HG03460 (cell line): ENCODE measurements at regions not wholly inside any gene's neighbourhood (a gene's known extent, or its start where the extent isn't known, plus 50 kb on each side); places are given as distances from the start of the nearest gene placed in this dataset.

Experiments
- ATAC-seq: cut with Tn5 transposase; IDR thresholded peaks from one replicate; pipeline ENCODE4 v1.9.1; 2021; ENCODE audit not compliant: unreplicated experiment

DNA sequence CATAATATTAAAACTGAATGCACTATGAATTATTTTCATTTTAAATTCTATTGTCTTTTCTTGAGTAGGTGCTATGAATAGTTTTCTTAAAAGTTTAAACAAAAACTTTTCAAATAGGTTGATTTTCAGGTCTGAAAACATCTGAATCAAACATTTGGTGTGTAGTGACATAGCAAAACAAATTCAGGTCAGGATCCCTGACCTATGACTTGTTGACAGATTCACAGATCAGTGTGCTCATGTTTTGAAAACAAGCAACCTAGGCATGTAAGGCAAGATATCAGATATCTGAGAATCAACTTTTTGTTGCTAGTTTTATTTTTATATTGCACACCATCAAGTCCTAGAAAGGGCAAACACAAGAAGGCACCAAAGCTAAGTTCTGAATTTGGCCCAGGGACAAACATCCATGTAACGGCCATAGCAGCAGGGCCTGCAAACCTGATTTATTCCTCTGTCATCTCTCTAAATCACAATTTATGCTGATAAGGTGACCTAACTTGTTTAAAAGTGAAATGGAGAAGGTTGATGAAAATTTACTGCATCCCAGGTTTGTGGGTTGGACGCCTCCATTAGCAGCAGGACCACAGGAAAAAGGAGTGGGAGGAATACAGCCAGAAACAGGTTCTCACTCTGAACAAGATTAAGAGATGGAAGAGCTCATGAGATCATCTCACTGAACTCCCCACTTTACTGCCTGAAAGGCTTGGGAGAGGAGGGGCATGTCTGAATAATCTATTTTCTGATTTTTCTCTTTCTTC, 337.7 kb downstream of the KCNRG start:
- ATAC-seq: no peak

DNA sequence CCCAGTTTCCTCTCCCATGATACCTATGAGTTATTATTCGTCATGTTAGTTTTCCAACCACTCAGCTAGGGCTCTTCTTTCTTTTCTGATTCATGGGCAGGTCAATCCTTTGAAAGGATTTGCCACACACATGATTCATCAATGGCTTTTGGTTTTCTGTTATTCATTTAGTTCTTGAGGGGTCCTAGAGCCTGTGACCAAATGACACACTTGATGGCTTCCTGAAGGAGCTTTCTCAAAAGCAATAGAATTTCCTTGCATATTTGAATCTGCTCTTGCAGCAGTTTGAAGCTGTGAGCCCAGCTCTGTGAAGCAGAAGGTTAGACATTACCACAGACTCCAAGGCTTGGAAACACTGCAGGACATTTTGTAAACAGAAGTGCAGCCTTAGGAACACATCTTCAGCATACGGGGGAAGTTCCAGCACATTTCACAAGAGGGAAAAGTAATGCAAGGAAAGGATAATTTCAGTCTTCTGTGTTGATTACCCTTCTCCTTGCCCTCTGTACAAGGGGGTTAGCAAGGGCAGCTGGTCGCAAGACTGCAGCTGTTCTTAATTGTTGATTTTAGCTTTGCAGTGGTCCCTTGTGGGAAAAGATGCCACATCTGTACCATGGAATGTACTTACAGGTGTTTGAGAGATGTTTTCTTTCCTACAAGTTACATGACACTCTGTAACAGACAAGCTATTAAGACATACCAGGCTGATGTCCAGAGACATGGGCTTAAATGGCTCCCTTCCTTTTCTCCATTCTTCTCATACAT, 338.6 kb downstream of the KCNRG start:
- no peak for ATAC-seq

DNA sequence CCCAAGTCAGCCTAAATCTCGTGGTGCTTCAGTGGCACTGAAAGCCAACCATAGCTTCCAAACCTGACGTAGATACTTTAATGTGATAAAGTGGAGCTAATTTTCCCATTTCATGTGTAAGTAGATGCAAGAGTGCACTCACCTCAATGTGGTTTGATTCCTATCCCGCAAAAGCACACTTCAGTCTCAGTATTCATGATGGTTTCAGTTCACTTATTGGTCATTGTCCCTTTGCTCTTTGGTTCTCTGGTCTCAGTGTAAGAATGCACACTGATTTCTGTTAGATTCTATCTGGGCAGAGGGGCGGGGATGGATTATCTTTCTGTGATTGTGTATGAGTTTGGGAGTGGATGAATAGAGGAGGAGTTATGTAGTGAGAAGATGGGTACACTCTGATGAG, 340.6 kb downstream of the KCNRG start:
- ATAC-seq: no peak

DNA sequence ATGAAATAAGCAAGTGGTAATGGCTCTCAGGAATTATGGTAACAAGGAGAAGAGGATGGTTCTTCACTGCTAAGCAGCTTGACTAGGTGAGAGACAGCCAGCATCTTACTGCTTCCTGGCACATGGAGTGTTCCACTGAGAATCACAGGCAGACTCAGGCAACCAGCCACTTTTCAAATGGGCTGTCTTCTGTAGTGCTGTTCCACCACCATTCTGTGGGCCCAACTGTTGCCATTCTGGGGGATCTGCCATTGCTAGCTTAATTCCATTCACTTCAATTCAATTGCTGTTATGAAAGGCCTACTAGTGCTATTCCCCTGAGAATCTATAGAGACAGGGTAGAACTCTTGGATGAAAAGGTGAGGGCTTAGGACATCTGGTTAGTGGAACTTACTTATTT, 341.9 kb downstream of the KCNRG start:
- no peak for ATAC-seq

DNA sequence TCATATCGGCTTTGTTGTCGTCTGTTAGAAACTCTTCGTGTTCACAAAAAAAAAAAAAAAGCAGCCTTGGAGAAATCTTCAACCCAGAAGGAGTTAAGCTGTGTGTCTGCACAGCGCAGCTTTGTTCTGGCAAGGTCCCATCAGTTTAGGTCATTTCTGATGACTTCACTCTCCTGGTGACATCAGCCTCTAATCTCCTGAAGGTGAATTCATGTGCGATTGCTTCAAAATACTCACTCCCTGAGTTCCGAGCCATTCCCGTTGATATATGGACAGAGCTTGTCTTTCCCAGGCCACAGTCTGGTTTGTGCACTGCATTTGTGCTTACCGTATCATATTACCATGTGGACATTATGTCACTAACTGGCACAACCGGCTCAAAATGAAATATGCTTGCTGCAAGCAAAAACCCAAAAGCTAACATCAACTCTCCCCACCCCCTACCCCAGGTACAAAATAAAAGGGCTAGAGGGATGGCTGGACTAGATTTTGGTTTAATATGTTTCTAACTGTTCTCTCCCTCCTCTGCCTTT, 342.4 kb downstream of the KCNRG start:
- ATAC-seq: no peak

DNA sequence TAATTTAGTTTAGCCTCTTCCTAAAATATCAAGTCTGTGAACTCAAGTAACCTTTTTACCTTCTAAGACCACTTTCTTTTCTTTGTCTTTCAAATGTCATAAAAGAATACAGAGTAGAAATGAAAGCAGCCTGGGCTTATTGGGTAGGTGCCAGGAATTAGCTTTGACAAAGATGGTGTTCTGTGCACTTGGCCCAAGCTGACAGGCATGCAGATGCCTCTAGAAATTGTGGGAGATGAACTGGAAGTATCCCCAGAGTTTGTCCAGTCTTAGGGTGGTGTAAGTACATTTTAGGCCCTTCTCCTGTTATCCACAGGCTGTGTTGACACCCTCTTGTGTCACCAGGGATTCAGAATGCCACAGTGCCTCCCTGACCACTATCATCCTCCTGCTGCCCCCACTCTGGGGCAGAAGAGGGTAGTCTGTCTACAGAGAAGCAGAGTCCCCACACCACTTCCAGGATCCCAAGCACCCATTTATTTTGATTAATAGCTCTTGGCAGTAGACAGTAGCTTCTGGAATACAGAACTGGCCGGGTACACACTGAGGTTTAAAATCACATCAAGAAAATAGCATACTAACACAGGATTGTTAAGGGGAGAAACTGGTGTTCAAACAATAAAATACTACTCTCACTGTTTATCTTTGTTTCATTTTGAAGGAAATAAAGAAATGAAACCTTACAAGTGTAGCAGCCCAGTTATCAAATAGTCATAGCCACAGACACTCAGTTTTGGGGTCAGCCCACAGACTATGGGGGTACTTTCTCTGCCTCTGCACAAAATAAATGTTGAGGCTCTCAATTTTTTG, 343.2 kb downstream of the KCNRG start:
- no peak for ATAC-seq

DNA sequence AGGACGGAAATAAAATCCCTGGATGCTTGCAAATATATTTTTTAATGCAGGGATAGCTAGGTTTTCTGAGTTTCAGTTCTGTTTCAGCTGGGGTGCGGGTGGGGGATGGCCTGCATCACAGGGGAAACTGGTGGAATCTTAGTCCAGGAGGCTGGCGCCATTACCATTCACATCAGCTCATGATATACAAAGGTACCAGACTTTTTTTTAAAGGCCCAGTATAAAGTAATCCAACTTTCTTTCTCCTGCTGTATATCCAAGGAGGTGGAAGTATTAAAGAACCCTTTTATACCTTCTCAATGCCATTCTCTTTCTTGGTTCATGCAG, 343.8 kb downstream of the KCNRG start:
- ATAC-seq: no peak

DNA sequence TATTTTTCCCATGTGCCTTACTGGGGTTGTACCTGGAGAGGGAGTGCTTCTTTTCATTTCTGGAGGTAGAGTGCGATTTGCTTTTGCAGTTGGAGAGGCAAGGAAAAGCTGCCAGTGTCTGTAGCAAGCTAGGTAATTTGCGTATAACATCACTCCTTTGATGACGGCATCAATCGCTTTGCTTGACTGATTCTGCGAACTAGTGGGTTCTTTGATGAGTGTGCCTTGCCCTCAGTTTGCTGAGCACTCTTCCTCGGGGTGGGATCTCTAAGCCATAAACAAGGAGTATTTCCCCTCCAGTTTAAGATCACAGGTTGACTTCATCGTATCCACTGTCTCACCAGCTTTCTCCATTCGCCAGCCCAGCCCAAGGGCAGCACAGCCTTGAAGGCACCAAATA, 344.5 kb downstream of the KCNRG start:
- no peak for ATAC-seq

DNA sequence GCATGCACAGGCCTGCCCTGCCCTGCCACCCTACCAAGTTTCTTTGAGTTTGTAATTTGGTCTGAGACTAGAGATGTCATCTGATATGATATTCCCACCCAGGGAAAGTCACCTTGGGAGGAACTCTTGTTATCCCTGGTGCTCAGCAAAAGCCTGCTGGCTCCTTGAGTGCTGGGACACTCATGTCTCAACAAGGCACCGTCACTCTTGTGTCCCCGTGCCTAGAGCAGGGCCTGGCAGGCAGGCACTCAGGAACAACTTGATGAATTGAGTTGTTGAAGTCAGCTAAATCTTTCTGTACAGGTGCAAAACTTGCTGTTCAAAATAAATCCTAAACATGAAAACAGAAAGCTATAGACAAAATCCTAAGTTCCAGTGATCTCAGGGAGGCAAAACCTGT, 345.4 kb downstream of the KCNRG start:
- no peak for ATAC-seq

DNA sequence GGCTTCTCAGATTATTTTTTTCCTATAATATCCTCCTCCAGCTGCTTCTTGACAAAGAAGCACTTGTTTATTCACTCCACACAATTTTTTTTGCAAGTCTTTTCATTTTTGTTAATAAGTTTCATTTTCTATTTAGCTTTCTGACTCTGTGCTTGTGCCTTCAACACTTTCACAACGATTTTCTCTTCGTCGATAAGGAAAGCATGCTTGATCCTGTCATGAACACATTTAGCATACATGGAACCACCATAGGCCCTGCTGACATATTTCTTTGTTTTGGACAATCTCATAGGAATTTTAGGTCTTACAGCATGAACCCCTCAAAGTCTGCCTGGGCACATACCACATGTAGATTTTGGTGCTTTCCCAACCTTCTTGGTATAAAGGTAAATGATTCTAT, 346.0 kb downstream of the KCNRG start:
- no peak for ATAC-seq

DNA sequence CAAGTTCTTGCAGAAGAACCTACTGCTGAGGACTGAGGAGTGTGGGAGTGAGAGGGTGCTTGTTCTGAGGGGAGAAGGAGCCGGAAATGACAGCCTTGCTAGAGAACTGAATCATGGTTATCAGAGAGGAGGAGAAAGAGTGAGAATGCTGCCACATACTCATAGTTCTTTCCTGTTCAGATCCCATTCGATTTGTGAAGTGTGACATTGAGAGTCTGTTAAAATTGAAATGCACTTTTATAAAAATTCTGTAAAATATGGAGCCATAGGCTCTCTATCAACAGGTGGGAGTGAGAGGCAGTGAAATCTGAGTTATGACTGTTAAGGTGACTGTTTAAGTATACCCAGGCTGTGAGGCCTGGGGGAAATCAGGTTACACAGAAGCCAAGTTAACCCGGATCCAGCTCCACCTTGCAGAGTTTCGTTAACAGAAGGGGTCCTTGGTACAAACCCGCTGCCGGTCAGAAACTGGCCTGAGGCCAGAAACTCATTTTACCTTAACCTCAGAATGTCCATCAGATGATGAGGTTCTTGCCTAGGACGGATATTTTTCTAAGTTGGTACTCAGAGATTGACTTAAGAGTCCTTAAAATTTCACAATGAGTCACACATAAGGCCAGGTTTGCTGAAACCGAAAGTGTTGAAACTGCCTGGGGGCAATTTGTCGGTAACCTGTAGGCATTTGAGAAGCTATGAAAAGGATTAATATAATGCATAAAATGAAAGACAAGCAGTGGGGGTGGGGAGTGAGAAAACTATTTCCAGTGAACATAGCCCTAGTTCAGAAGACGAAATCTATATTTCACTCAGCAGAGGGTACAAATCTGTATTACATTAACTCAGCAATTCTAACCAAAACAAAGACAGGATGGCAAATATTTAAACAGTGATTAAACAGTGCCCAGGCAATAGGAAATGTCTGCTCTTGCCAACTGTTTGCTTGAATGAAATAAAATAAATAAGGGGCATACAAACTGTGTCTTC, 350.5 kb downstream of the KCNRG start:
- ATAC-seq: peak; percentile 60

DNA sequence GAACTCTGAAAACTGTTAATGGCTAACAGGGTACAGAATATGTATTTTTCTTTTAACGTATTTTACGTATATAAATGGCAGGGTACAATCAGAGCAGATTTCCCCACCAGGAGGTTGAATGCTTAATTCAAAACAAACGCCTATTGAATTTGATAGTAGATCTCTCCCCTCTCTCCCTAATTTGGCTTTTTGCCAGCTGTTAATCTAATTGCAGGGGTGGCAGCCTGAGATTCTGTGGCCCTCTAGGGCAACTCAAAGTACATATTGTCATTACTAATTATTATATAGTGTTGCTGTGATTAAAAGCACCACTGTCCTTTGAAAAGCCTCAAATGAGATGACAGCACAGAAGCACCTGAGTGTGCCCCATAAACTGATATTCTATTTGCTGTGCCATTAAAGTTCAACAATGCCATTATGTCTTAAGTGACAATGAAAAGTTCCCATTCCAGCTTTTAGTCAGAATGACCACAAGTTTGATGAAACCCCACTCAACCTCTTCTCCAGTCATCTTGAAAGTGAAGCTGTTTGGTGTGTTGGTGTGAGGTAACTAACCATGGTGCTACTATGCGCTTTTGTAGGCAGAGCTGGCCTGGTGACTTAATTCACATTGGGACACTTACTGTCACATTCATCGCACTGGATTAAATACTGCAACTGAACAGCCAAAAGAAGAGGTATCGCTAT, 351.4 kb downstream of the KCNRG start:
- ATAC-seq: peak; percentile 46

DNA sequence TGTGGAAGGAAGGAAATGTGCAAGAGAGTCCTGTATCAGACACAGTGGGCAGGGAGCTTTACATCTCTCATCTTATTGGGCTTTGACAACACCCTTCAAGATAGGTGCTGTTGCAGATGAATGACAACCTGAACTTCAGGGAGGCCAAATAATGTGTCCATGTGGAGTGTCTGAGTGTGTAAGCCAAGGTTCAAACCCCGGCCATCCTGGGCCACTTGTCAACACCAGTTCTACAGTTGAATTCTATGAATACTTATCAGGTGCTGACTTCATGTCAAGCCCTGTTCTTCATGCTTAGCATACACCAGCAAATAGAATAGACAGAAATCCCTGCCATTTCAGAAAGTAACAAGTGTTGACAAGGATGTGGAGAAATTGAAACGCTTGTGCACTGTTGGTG, 354.4 kb downstream of the KCNRG start:
- ATAC-seq: no peak

DNA sequence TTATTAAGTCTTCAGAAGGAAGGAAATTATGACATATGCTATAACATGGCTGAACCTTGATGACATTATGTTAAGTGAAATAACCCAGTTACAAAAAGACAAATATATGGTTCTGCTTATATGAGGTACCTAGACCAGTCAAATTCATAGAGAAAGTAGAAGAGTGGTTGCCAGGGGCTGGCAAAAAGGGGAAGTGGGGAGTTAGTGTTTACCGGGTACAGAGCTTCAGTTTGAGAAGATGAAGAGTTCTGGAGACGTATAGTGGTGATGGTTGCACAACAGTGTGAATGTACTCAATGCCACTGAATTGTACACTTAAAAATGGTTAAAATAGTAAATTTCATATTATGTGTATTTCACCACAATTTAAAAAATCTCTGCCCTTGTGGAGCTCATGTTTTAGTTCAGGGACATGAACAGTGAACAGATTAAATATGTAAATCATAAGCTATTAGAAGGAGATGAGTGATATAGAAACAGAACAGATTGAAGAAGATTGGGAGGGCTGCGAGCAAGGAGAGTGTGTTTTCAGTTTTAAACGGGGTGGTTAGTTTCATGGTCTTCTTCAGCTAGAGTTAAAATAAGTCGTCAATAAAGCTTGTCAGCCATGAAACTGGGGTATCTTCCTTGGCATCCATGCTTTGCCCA, 355.2 kb downstream of the KCNRG start:
- ATAC-seq: peak; percentile 48

DNA sequence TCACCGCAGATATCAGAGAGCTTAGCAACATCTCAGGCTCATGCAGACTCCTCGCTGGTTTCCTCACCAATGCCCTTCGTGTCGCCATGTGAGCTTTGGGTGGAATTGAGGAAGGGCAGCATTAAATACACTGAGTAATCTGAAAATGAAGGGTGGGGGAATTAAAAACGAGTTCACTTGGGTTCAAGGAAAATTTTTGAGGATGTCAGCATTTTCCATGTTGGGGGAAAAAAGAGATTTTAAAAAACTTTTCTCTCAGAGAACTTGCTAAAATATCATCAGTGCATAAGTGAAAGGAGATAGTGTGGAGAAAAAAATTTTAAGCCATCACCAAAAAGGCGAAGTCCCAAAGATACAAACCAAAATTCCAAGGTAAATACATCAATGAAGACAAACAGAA, 359.3 kb downstream of the KCNRG start:
- ATAC-seq: no peak

DNA sequence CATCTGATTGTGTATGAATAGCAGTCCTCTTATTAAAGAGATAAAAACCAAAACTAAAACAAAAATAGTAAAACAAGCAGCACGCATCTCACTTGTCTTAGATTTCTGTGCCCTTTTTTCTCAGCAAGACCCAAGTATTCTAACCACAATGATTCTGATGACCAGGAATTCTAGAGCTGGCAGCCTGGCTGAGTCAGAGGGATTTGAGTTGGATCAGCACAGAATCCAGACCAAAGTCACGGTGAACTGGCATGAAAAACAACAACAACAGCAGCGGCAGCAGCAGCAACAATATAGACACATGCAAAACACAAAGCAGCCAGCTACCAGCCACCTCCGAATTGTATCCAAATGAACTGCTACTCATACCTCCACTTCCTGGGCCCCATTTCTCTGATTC, 360.5 kb downstream of the KCNRG start:
- ATAC-seq: no peak

DNA sequence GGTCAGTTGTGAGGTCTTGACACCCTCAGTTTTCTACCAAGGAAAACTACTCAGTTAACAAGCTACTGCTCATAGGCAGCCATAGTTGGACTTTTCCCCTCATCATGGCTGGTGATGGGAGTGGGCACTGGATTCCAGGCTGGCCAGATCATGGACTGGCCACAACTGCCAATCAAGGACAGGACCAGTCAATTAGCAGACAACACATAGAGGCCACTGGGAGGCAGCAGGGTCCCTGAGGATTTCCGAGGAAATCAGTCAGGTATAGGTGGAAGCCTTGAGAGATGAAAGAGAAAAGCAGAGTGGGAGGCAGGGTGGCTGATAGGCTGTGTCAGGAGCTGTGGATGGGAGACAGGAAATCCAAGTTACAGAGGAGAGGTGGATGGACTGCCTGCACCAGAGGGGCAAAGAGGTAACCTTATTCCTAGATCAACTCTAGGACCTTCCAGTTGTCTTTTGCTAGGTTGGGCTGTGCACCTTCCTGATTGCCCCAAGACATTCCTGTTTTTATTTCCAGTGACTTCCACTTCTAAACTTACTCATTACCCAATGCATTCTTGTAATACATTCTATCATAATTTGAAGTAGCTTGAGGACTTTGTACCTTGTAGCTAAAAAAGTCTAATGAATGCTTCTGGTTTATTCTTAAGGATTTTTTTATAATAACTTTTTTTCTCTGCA, 361.8 kb downstream of the KCNRG start:
- no peak for ATAC-seq

DNA sequence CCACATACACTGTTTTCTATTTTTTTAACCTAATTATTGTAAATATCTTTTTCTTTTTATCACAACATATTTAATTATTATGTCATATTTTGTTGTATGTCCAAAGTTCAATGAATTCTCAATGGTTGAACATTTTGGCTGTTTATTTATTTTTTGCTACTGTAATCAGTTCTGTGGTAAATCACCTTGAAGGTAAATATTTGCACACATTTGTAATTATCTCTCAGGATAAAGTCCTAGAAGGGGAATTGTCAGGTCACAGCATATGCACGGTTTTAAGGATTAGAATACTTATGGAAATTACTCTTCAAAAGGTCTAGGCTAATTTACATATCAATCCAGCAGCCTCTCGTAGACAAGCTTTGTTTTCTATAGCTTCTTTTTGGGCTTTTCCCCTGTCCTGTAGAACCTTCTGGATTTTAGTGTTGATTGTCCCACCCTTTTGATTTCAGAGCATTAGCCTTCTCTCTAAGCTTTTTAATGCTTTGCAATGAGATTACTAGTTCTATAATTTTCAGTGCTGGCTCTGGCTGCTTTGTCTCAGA, 362.6 kb downstream of the KCNRG start:
- ATAC-seq: no peak
